SJCRH30 (cell line): ENCODE measurements at regions not wholly inside any gene's neighbourhood (a gene's known extent, or its start where the extent isn't known, plus 50 kb on each side); places are given as distances from the start of the nearest gene placed in this dataset.

Experiments used
- DNase-seq, 2 experiments: peaks; one replicate each; pipeline ENCODE4 v3.0.0-alpha.2; 2015 to 2020
- H3K27ac ChIP-seq: fragments of 250-450 bp; sonication (Bioruptor Pico); 2 replicates; pipeline ENCODE4 v1.5.1; 2020; ENCODE audit warnings: mild to moderate bottlenecking, moderate library complexity
- H3K27me3 ChIP-seq: fragments of 250-450 bp; sonication (Bioruptor Pico); 2 replicates; pipeline ENCODE4 v1.5.1; 2020; ENCODE audit warnings: mild to moderate bottlenecking, moderate library complexity
- H3K36me3 ChIP-seq: fragments of 250-450 bp; sonication (Bioruptor Pico); 2 replicates; pipeline ENCODE4 v1.5.1; 2020; ENCODE audit warnings: mild to moderate bottlenecking, moderate library complexity
- H3K4me1 ChIP-seq: fragments of 250-450 bp; sonication (Bioruptor Pico); 2 replicates; pipeline ENCODE4 v1.5.1; 2020; ENCODE audit warnings: mild to moderate bottlenecking, moderate library complexity
- H3K4me3 ChIP-seq: fragments of 250-450 bp; sonication (Bioruptor Pico); 2 replicates; pipeline ENCODE4 v1.5.1; 2020; ENCODE audit warnings: mild to moderate bottlenecking, moderate library complexity
- H3K9me3 ChIP-seq: fragments of 250-450 bp; sonication (Bioruptor Pico); replicated peaks from 2 replicates; pipeline ENCODE4 v1.5.1; 2020; ENCODE audit warnings: mild to moderate bottlenecking, moderate library complexity

GRCh38 chr12:47576289-47576945, 129.4 kb downstream of the RPAP3 start:
- H3K9me3 ChIP-seq = no peaks in the 10 kb centered on the region
- H3K27me3 ChIP-seq = peaks cover 5% of the 10 kb centered on the region
- no peak for DNase-seq
- no peak overlapping the region for H3K4me3 ChIP-seq
- H3K36me3 ChIP-seq = no peaks in the 10 kb centered on the region
- H3K27ac ChIP-seq = no peak overlapping the region
- H3K4me1 ChIP-seq = no peaks in the 10 kb centered on the region

- Histone ChIP-seq H3K27me3 (peaks cover 7% of the 10 kb centered on the region), H3K9me3 (no peaks in the 10 kb centered on the region), H3K4me3 (no peak overlapping the region), H3K27ac (no peak overlapping the region), H3K4me1 (no peaks in the 10 kb centered on the region), H3K36me3 (no peaks in the 10 kb centered on the region)
- no peak for DNase-seq
Observed at GRCh38 chr12:47574252-47575021, 131.4 kb downstream of the RPAP3 start.

GRCh38 chr12:47573146-47573659, 132.6 kb downstream of the RPAP3 start:
- H3K36me3 ChIP-seq = no peaks in the 10 kb centered on the region
- DNase-seq = no peak
- peaks cover 7% of the 10 kb centered on the region for H3K27me3 ChIP-seq
- no peaks in the 10 kb centered on the region for H3K9me3 ChIP-seq
- H3K4me3 ChIP-seq = no peak overlapping the region
- H3K27ac ChIP-seq = no peak overlapping the region
- no peaks in the 10 kb centered on the region for H3K4me1 ChIP-seq

GRCh38 chr12:47570151-47570550, 135.7 kb downstream of the RPAP3 start:
- Histone ChIP-seq H3K27me3 (peaks cover 3% of the 10 kb centered on the region; the same call in 1 of the 2 replicates), H3K9me3 (no peaks in the 10 kb centered on the region), H3K36me3 (no peaks in the 10 kb centered on the region), H3K4me1 (no peaks in the 10 kb centered on the region), H3K27ac (no peak overlapping the region), H3K4me3 (no peak overlapping the region)
- no peak for DNase-seq

- H3K36me3 ChIP-seq = no peaks in the 10 kb centered on the region
- no peak for DNase-seq
Observed at GRCh38 chr12:47562201-47562600, 143.6 kb downstream of the RPAP3 start.

GRCh38 chr12:47561746-47562145, 144.1 kb downstream of the RPAP3 start:
- Histone ChIP-seq H3K27me3 (peaks cover 8% of the 10 kb centered on the region), H3K9me3 (no peaks in the 10 kb centered on the region), H3K4me1 (no peaks in the 10 kb centered on the region), H3K27ac (no peak overlapping the region), H3K36me3 (no peaks in the 10 kb centered on the region), H3K4me3 (no peak overlapping the region)
- DNase-seq = no peak

More at GRCh38 chr12:47562201-47562600, 143.6 kb downstream of the RPAP3 start:
- H3K27ac ChIP-seq = no peak overlapping the region
- H3K4me3 ChIP-seq = no peak overlapping the region
- H3K9me3 ChIP-seq = no peaks in the 10 kb centered on the region
- peaks cover 6% of the 10 kb centered on the region for H3K27me3 ChIP-seq
- no peaks in the 10 kb centered on the region for H3K4me1 ChIP-seq

- Histone ChIP-seq H3K27me3 (peaks cover 9% of the 10 kb centered on the region), H3K36me3 (no peaks in the 10 kb centered on the region), H3K9me3 (no peaks in the 10 kb centered on the region), H3K4me3 (no peak overlapping the region), H3K27ac (no peak overlapping the region), H3K4me1 (no peaks in the 10 kb centered on the region)
- DNase-seq = no peak
Observed at GRCh38 chr12:47560415-47560814, 145.4 kb downstream of the RPAP3 start.

GRCh38 chr12:47558625-47559345, 147.0 kb downstream of the RPAP3 start:
- no peaks in the 10 kb centered on the region for H3K36me3 ChIP-seq

GRCh38 chr12:47557386-47557785, 148.4 kb downstream of the RPAP3 start:
- Histone ChIP-seq H3K4me3 (no peak overlapping the region), H3K27me3 (peaks cover 9% of the 10 kb centered on the region), H3K27ac (no peak overlapping the region), H3K36me3 (no peaks in the 10 kb centered on the region), H3K4me1 (no peaks in the 10 kb centered on the region), H3K9me3 (no peaks in the 10 kb centered on the region)
- no peak for DNase-seq

More at GRCh38 chr12:47558625-47559345, 147.0 kb downstream of the RPAP3 start:
- H3K27ac ChIP-seq = no peak overlapping the region
- H3K9me3 ChIP-seq = no peaks in the 10 kb centered on the region
- H3K27me3 ChIP-seq = peaks cover 9% of the 10 kb centered on the region
- H3K4me1 ChIP-seq = no peaks in the 10 kb centered on the region
- DNase-seq = no peak
- no peak overlapping the region for H3K4me3 ChIP-seq

- Histone ChIP-seq H3K4me1 (no peaks in the 10 kb centered on the region), H3K9me3 (no peaks in the 10 kb centered on the region), H3K36me3 (no peaks in the 10 kb centered on the region), H3K27ac (no peak overlapping the region), H3K4me3 (no peak overlapping the region), H3K27me3 (peaks cover 9% of the 10 kb centered on the region)
- no peak for DNase-seq
Observed at GRCh38 chr12:47556261-47557030, 149.4 kb downstream of the RPAP3 start.

- Histone ChIP-seq H3K36me3 (no peaks in the 10 kb centered on the region), H3K4me1 (no peaks in the 10 kb centered on the region), H3K27ac (no peak overlapping the region), H3K27me3 (peaks cover 4% of the 10 kb centered on the region), H3K9me3 (no peaks in the 10 kb centered on the region), H3K4me3 (no peak overlapping the region)
- no peak for DNase-seq
Observed at GRCh38 chr12:47554046-47554653, 151.7 kb downstream of the RPAP3 start.

GRCh38 chr12:47553266-47553665, 152.6 kb downstream of the RPAP3 start:
- Histone ChIP-seq H3K9me3 (no peaks in the 10 kb centered on the region), H3K27ac (no peak overlapping the region), H3K4me1 (no peaks in the 10 kb centered on the region), H3K27me3 (peaks cover 7% of the 10 kb centered on the region), H3K4me3 (no peak overlapping the region), H3K36me3 (no peaks in the 10 kb centered on the region)
- no peak for DNase-seq

GRCh38 chr12:47551426-47551851, 154.4 kb downstream of the RPAP3 start:
- Histone ChIP-seq H3K36me3 (no peaks in the 10 kb centered on the region; the same call in 1 of the 2 replicates), H3K27me3 (peaks cover 5% of the 10 kb centered on the region; the same call in 1 of the 2 replicates), H3K4me3 (no peak overlapping the region), H3K4me1 (no peaks in the 10 kb centered on the region), H3K27ac (no peak overlapping the region), H3K9me3 (no peaks in the 10 kb centered on the region)
- DNase-seq = no peak

- Histone ChIP-seq H3K4me1 (no peaks in the 10 kb centered on the region), H3K4me3 (no peak overlapping the region), H3K27me3 (peaks cover 5% of the 10 kb centered on the region; the same call in 1 of the 2 replicates), H3K27ac (no peak overlapping the region), H3K36me3 (no peaks in the 10 kb centered on the region; the same call in 1 of the 2 replicates), H3K9me3 (no peaks in the 10 kb centered on the region)
- no peak for DNase-seq
Observed at GRCh38 chr12:47549258-47549657, 156.6 kb downstream of the RPAP3 start.
